ACC112 (cell line): ENCODE measurements at regions not wholly inside any gene's neighbourhood (a gene's known extent, or its start where the extent isn't known, plus 50 kb on each side); places are given as distances from the start of the nearest gene placed in this dataset.

Experiments
- H2AFZ ChIP-seq: fragments of 200-600 bp; sonication (generic); one replicate; pipeline ENCODE4 v1.6.0; 2017; ENCODE audit warnings: antibody characterized with exemption, low read length; ENCODE audit not compliant: unreplicated experiment
- H3K27ac ChIP-seq: fragments of 200-600 bp; sonication (generic); 2 replicates; pipeline ENCODE4 v1.5.1; 2014; ENCODE audit warnings: low read depth, mild to moderate bottlenecking, antibody characterized with exemption, low read length, moderate library complexity
- H3K27me3 ChIP-seq: fragments of 200-600 bp; sonication (generic); 2 replicates; pipeline ENCODE4 v1.6.1; 2014; ENCODE audit warnings: mild to moderate bottlenecking, antibody characterized with exemption, low read length, moderate library complexity, mixed read lengths; ENCODE audit not compliant: insufficient read depth
- H3K36me3 ChIP-seq: fragments of 200-600 bp; sonication (generic); 2 replicates; pipeline ENCODE4 v1.6.1; 2016; ENCODE audit warnings: mild to moderate bottlenecking, antibody characterized with exemption, low read length, moderate library complexity, mixed read lengths; ENCODE audit not compliant: insufficient read depth
- H3K4me1 ChIP-seq: fragments of 200-600 bp; sonication (generic); one replicate; pipeline ENCODE4 v1.6.1; 2016; ENCODE audit warnings: low read length, mixed read lengths; ENCODE audit not compliant: insufficient read depth, unreplicated experiment, control insufficient read depth
- H3K4me3 ChIP-seq: fragments of 200-600 bp; sonication (generic); 2 replicates; pipeline ENCODE4 v1.5.1; 2014; ENCODE audit warnings: mild to moderate bottlenecking, low read depth, low read length
- H3K79me2 ChIP-seq: fragments of 200-600 bp; sonication (generic); one replicate; pipeline ENCODE4 v1.6.0; 2016; ENCODE audit warnings: low read length; ENCODE audit not compliant: control insufficient read depth, unreplicated experiment, insufficient read depth

DNA sequence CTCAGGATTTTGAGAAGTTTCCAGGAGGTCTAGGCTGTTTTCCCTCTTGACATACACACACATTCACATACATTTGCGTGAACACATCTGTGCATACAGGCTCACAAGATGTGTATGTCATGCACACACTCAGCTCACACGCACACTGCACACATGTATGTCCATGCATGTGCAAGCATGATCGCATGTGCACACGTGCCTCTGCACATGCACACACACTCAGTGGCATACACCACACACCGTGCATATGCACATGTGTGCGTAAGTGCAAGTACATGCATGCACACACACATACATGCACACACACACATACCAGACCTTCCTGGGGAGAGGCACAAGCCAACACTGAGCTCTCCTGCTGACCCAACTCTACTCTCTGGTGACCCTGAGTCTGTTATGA, 171.4 kb downstream of the RBFOX3 start:
- no peaks in the 10 kb centered on the region for H3K4me1 ChIP-seq
- no peak overlapping the region for H2AFZ ChIP-seq
- H3K27me3 ChIP-seq: peaks cover 22% of the 10 kb centered on the region

GRCh38 chr17:79438546-79439334, 172.1 kb downstream of the RBFOX3 start:
- no peaks in the 10 kb centered on the region for H3K79me2 ChIP-seq
- no peaks in the 10 kb centered on the region for H3K36me3 ChIP-seq
- H3K27me3 ChIP-seq: peaks cover 29% of the 10 kb centered on the region
- H2AFZ ChIP-seq: no peak overlapping the region
- no peak overlapping the region for H3K4me3 ChIP-seq
- H3K27ac ChIP-seq: no peak overlapping the region
- H3K4me1 ChIP-seq: no peaks in the 10 kb centered on the region

More for the DNA sequence above, 171.4 kb downstream of the RBFOX3 start:
- H3K27ac ChIP-seq: no peak overlapping the region
- no peaks in the 10 kb centered on the region for H3K79me2 ChIP-seq
- no peak overlapping the region for H3K4me3 ChIP-seq
- no peaks in the 10 kb centered on the region for H3K36me3 ChIP-seq

DNA sequence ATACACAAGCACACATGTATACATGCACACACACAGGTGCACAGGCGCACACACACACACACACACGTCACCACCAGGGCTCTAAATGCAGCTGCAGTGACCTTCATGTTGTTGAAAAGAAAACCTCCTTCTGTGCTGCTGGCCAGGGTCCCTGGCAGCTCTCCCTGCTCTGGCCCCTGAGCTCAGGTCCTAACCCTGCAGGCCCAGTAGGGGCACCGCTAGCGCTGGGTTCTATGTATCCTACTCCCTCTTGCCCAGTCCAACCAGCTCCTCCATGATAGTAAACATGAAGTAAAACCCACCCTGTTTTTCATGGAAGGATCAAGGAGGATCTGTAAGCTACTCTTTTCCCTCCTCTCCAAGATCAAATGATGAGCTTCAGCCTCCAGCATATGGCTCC, 172.8 kb downstream of the RBFOX3 start:
- Histone ChIP-seq H3K4me1 (no peaks in the 10 kb centered on the region), H3K27ac (no peak overlapping the region), H3K79me2 (no peaks in the 10 kb centered on the region), H3K4me3 (no peak overlapping the region), H3K27me3 (peaks cover 29% of the 10 kb centered on the region), H3K36me3 (no peaks in the 10 kb centered on the region), H2AFZ (no peak overlapping the region)

DNA sequence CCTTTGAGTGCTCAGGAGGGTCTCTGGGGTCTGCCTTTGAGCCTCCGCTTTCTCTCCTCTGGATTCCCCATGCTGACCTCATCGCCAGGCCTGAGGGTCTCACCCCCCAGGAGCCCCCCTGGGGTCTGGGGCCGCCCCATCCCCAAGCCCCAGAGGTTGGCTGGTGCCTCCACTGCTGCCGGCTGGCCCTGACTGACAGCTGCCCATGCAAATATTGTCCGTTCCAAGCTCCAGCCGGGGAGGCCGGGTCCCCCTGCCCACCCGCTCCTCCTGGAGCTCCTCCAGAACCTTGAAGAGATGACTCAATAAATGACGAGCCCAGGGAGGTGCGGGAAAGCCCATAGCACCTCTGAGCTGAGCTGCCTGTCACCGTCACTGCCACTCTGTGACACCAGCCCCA, 173.8 kb downstream of the RBFOX3 start:
- Histone ChIP-seq H3K27ac (no peak overlapping the region), H2AFZ (no peak overlapping the region), H3K4me3 (no peak overlapping the region), H3K27me3 (peaks cover 29% of the 10 kb centered on the region), H3K79me2 (no peaks in the 10 kb centered on the region), H3K4me1 (no peaks in the 10 kb centered on the region), H3K36me3 (no peaks in the 10 kb centered on the region)

GRCh38 chr17:79435962-79436361, 174.9 kb downstream of the RBFOX3 start:
- Histone ChIP-seq H3K27ac (no peak overlapping the region), H3K79me2 (no peaks in the 10 kb centered on the region), H3K36me3 (no peaks in the 10 kb centered on the region), H2AFZ (no peak overlapping the region), H3K4me1 (no peaks in the 10 kb centered on the region), H3K4me3 (no peak overlapping the region), H3K27me3 (peaks cover 29% of the 10 kb centered on the region)

- Histone ChIP-seq H3K4me1 (no peaks in the 10 kb centered on the region), H3K4me3 (no peak overlapping the region), H2AFZ (no peak overlapping the region), H3K27ac (no peak overlapping the region), H3K79me2 (no peaks in the 10 kb centered on the region), H3K36me3 (no peaks in the 10 kb centered on the region), H3K27me3 (peaks cover 29% of the 10 kb centered on the region)
Observed at GRCh38 chr17:79435296-79435695, 175.6 kb downstream of the RBFOX3 start.

- H3K27ac ChIP-seq: no peak overlapping the region
- H3K4me3 ChIP-seq: no peak overlapping the region
- H3K36me3 ChIP-seq: no peaks in the 10 kb centered on the region
- peaks cover 26% of the 10 kb centered on the region for H3K27me3 ChIP-seq
- no peaks in the 10 kb centered on the region for H3K4me1 ChIP-seq
- no peak overlapping the region for H2AFZ ChIP-seq
- no peaks in the 10 kb centered on the region for H3K79me2 ChIP-seq
Observed at GRCh38 chr17:79434215-79434614, 176.6 kb downstream of the RBFOX3 start.

GRCh38 chr17:79433379-79433778, 177.5 kb downstream of the RBFOX3 start:
- no peaks in the 10 kb centered on the region for H3K36me3 ChIP-seq
- no peaks in the 10 kb centered on the region for H3K4me1 ChIP-seq
- H3K27ac ChIP-seq: no peak overlapping the region
- no peaks in the 10 kb centered on the region for H3K79me2 ChIP-seq
- H2AFZ ChIP-seq: no peak overlapping the region
- peaks cover 22% of the 10 kb centered on the region for H3K27me3 ChIP-seq
- H3K4me3 ChIP-seq: no peak overlapping the region

- Histone ChIP-seq H3K27ac (no peak overlapping the region), H3K4me3 (no peak overlapping the region), H3K36me3 (no peaks in the 10 kb centered on the region), H3K79me2 (no peaks in the 10 kb centered on the region), H3K27me3 (peaks cover 26% of the 10 kb centered on the region), H3K4me1 (no peaks in the 10 kb centered on the region), H2AFZ (no peak overlapping the region)
Observed at GRCh38 chr17:79431175-79431574, 179.7 kb downstream of the RBFOX3 start.

GRCh38 chr17:79429864-79430494, 180.9 kb downstream of the RBFOX3 start:
- Histone ChIP-seq H3K4me1 (no peaks in the 10 kb centered on the region), H3K27ac (no peak overlapping the region), H3K4me3 (no peak overlapping the region), H3K36me3 (no peaks in the 10 kb centered on the region), H3K27me3 (peaks cover 22% of the 10 kb centered on the region), H3K79me2 (no peaks in the 10 kb centered on the region), H2AFZ (no peak overlapping the region)

- Histone ChIP-seq H3K79me2 (no peaks in the 10 kb centered on the region), H3K4me3 (no peak overlapping the region), H3K4me1 (no peaks in the 10 kb centered on the region), H3K27ac (no peak overlapping the region), H3K27me3 (peaks cover 17% of the 10 kb centered on the region), H2AFZ (no peak overlapping the region), H3K36me3 (no peaks in the 10 kb centered on the region)
Observed at GRCh38 chr17:79428988-79429387, 181.9 kb downstream of the RBFOX3 start.
